ENCODE measurements at regions not wholly inside any gene's neighbourhood (a gene's known extent, or its start where the extent isn't known, plus 50 kb on each side); places are given as distances from the start of the nearest gene placed in this dataset.

DNA sequence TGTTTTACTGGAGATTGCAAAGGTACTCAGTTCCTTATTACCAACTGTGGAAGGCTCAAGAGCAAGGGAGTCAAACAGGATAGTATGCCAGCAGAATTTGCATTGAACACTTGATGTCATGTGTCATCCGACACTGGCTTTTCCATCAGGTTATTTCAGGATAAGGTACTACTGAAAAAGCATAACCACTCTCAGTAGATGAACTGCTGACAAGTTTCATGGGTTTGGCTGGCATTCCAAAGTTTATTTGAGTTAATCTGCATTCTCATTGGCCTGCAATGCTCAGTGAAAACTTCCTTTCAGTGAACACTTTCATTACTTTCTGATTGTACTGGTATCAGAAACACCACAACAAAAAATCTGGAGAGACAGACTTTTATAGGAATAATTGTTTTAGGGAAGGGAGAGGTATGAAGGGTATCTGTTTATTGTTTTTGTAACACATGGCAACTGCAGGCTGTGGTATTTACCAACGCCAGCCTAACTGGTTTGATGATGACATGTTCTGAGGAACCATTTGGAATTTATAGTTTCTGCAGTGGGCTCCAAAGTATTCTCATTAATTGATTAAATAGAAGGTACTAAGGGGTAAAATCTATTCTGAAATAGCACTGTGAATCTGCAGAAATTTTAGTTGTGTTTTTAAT lies 345.7 kb upstream of the NR3C2 start:
- no peaks in the 10 kb centered on the region for H3K9me3 ChIP-seq (ENCODE audit: insufficient read depth in 2 of 2, low read depth in 1 of 2, low read length in 1 of 2)
- H2BK5ac ChIP-seq (ENCODE audit: low read depth, low read length), result no peak overlapping the region
- WGBS, 2 experiments (ENCODE audit: extremely low coverage in 1 of 2, insufficient coverage in 1 of 2, insufficient read length in 1 of 2, insufficient replicate concordance in 2 of 2, low coverage in 1 of 2, low lambda C conversion rate in 2 of 2, missing lambda C conversion rate in 1 of 2), result 90% methylated on average over 2 of the region's 2 CpGs; no CpG with 5 or more reads in 1 of the 2 experiments
- no peak overlapping the region for H3K27ac ChIP-seq (ENCODE audit: low read depth, low read length)
- no peak overlapping the region for H3K4me2 ChIP-seq (ENCODE audit: insufficient read depth in 1 of 2, low read depth in 2 of 2, low read length in 2 of 2)
- no peak for DNase-seq (ENCODE audit: low read depth in 1 of 2, low spot score in 2 of 2)
- CTCF ChIA-PET (ENCODE audit: partially characterized antibody), result no interaction called here
- no peaks in the 10 kb centered on the region for H4K20me1 ChIP-seq (replicated peaks in 1 of 2; ENCODE audit: control insufficient read depth in 1 of 2, insufficient read depth in 2 of 2, low read length in 2 of 2)
- H3K56ac ChIP-seq (replicated peaks; ENCODE audit: insufficient read length, low read depth, low read length), result no peak overlapping the region
- H3K14ac ChIP-seq (ENCODE audit: insufficient read length), result no peak overlapping the region
- no peak overlapping the region for H3K4ac ChIP-seq (replicated peaks; ENCODE audit: insufficient read length, low read depth, low read length)
- H3K27me3 ChIP-seq (replicated peaks in 1 of 4; ENCODE audit: control insufficient read depth in 3 of 4, extremely low read depth in 1 of 4, insufficient read depth in 3 of 4, low read length in 3 of 4), result no peaks in the 10 kb centered on the region
- no peak for FAIRE-seq
- no peak overlapping the region for H2AFZ ChIP-seq (ENCODE audit: low read length)
- no peaks in the 10 kb centered on the region for H3K36me3 ChIP-seq (ENCODE audit: control insufficient read depth in 2 of 4, insufficient read depth in 4 of 4, low read length in 3 of 4)
- H2AK5ac ChIP-seq (ENCODE audit: low read depth, low read length), result no peak overlapping the region
- no peak overlapping the region for H4K5ac ChIP-seq (ENCODE audit: insufficient read length, low read depth, low read length)
- no peak overlapping the region for H3K18ac ChIP-seq (ENCODE audit: extremely low read depth, low read length)
- H2BK15ac ChIP-seq (ENCODE audit: low read length), result no peak overlapping the region
- no peak overlapping the region for H3K23ac ChIP-seq (ENCODE audit: insufficient read length)
- no peak overlapping the region for H4K91ac ChIP-seq (replicated peaks; ENCODE audit: insufficient read length, low read length)
- no peak overlapping the region for H2BK20ac ChIP-seq (ENCODE audit: low read length)
- H3K23me2 ChIP-seq (ENCODE audit: low read depth, low read length), result no peaks in the 10 kb centered on the region
- H3K79me1 ChIP-seq (ENCODE audit: low read depth, low read length), result no peaks in the 10 kb centered on the region
- POLR2A ChIA-PET (ENCODE audit: partially characterized antibody), result no interaction called here
- no peak overlapping the region for H3K9ac ChIP-seq (replicated peaks in 1 of 4; ENCODE audit: extremely low read depth in 1 of 4, low read depth in 3 of 4, low read length in 3 of 4)
- H4K8ac ChIP-seq (ENCODE audit: extremely low read depth, insufficient read depth, low read length), result no peak overlapping the region
- no peak for TF ChIP-seq BCL11A (IDR thresholded peaks at IDR 0.05; ENCODE audit: low read depth in 2 of 2, low read length in 2 of 2)
- H3K4me3 ChIP-seq (ENCODE audit: extremely low read depth in 1 of 4, insufficient read depth in 2 of 4, low read depth in 3 of 4, low read length in 4 of 4), result no peak overlapping the region
- no peaks in the 10 kb centered on the region for H3K79me2 ChIP-seq (ENCODE audit: control insufficient read depth in 1 of 2, insufficient read depth in 2 of 2, low read length in 2 of 2)
- no peak overlapping the region for H2BK12ac ChIP-seq (ENCODE audit: low read depth, low read length)
- H2BK120ac ChIP-seq (replicated peaks; ENCODE audit: low read depth, low read length), result no peak overlapping the region
- no peaks in the 10 kb centered on the region for H3K4me1 ChIP-seq (replicated peaks in 1 of 4; ENCODE audit: control insufficient read depth in 3 of 4, insufficient read depth in 4 of 4, low read length in 3 of 4)

Measured in H1 (cell line).